ENCODE measurements at regions not wholly inside any gene's neighbourhood (a gene's known extent, or its start where the extent isn't known, plus 50 kb on each side); places are given as distances from the start of the nearest gene placed in this dataset.
"Not testable (repeated sequence)": the region's sequence is repeated elsewhere in the genome, so short reads cannot be mapped to it uniquely, and the experiment has no call there.

- H3K9me3 ChIP-seq (ENCODE audit: control insufficient read depth, low read length): peaks cover 1% of the 10 kb centered on the region
- H3K27me3 ChIP-seq (ENCODE audit: control insufficient read depth in 1 of 2, insufficient read depth in 2 of 2, low read length in 1 of 2): no peaks in the 10 kb centered on the region
- no peaks in the 10 kb centered on the region for H3K36me3 ChIP-seq (ENCODE audit: control insufficient read depth in 1 of 2, insufficient read depth in 2 of 2, low read length in 1 of 2)
- DNase-seq: no peak
- H3K4me3 ChIP-seq (ENCODE audit: low read length in 2 of 2): no peak overlapping the region
- ATAC-seq (ENCODE audit: low FRiP score): no peak
- 33 to 44% methylated on average over 1 of the region's 1 CpG for WGBS, 2 donors
- H3K27ac ChIP-seq (ENCODE audit: low read depth in 1 of 2, low read length in 2 of 2): no peak overlapping the region
- no peaks in the 10 kb centered on the region for H3K4me1 ChIP-seq (ENCODE audit: control insufficient read depth in 1 of 2, insufficient read depth in 2 of 2, low read length in 2 of 2)
- intact Hi-C loops (cut with DNase I): no loop called here
Measured at GRCh38 chr15:47037003-47037402, 680.3 kb upstream of the SEMA6D start.

GRCh38 chr15:47039225-47039624 is 678.1 kb upstream of the SEMA6D start:
- Histone ChIP-seq H3K4me1 (ENCODE audit: control insufficient read depth in 1 of 2, insufficient read depth in 2 of 2, low read length in 2 of 2) (no peaks in the 10 kb centered on the region), H3K27ac (ENCODE audit: low read depth in 1 of 2, low read length in 2 of 2) (no peak overlapping the region), H3K27me3 (ENCODE audit: control insufficient read depth in 1 of 2, insufficient read depth in 2 of 2, low read length in 1 of 2) (no peaks in the 10 kb centered on the region), H3K4me3 (ENCODE audit: low read length in 2 of 2) (no peak overlapping the region), H3K36me3 (ENCODE audit: control insufficient read depth in 1 of 2, insufficient read depth in 2 of 2, low read length in 1 of 2) (no peaks in the 10 kb centered on the region), H3K9me3 (ENCODE audit: control insufficient read depth, low read length) (peaks cover 1% of the 10 kb centered on the region)
- no peak for ATAC-seq (ENCODE audit: low FRiP score)
- 74 to 75% methylated on average over 1 of the region's 1 CpG for WGBS, 2 donors
- intact Hi-C loops (cut with DNase I): no loop called here
- no peak for DNase-seq

- Histone ChIP-seq H3K36me3 (ENCODE audit: control insufficient read depth in 1 of 2, insufficient read depth in 2 of 2, low read length in 1 of 2) (no peaks in the 10 kb centered on the region), H3K4me3 (ENCODE audit: low read length in 2 of 2) (no peak overlapping the region), H3K4me1 (ENCODE audit: control insufficient read depth in 1 of 2, insufficient read depth in 2 of 2, low read length in 2 of 2) (no peaks in the 10 kb centered on the region), H3K9me3 (ENCODE audit: control insufficient read depth, low read length) (peaks cover 1% of the 10 kb centered on the region), H3K27ac (ENCODE audit: low read depth in 1 of 2, low read length in 2 of 2) (no peak overlapping the region), H3K27me3 (ENCODE audit: control insufficient read depth in 1 of 2, insufficient read depth in 2 of 2, low read length in 1 of 2) (no peaks in the 10 kb centered on the region)
- DNase-seq: no peak
- intact Hi-C loops (cut with DNase I): no loop called here
- no peak for ATAC-seq (ENCODE audit: low FRiP score)
- WGBS, 2 donors: 90 to 93% methylated on average over 1 of the region's 1 CpG
Measured at GRCh38 chr15:47041301-47041700, 676.0 kb upstream of the SEMA6D start.

DNA sequence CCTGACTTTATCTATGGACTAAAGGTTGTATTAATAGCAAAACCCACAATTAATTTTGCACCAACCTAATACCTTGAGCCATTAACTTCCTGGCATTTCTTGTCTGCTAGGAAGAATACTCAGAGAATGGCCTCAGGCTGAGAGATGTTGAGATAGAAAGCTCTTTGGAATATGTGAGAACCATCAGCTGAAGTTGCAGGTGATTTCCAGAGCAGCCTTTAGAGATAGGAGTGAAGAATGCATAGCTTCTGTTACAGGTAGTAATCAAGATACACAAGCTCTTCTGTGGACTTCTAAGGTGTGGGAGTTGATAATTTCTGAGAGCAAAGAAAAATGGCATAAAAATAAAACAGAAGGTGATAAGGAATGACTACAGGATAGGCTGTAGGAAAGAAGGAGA is 669.3 kb upstream of the SEMA6D start:
- intact Hi-C loops (cut with DNase I); H3K4me3 ChIP-seq (ENCODE audit: low read length in 2 of 2); H3K4me1 ChIP-seq (ENCODE audit: control insufficient read depth in 1 of 2, insufficient read depth in 2 of 2, low read length in 2 of 2); H3K36me3 ChIP-seq (ENCODE audit: control insufficient read depth in 1 of 2, insufficient read depth in 2 of 2, low read length in 1 of 2); DNase-seq; ATAC-seq (ENCODE audit: low FRiP score); H3K27me3 ChIP-seq (ENCODE audit: control insufficient read depth in 1 of 2, insufficient read depth in 2 of 2, low read length in 1 of 2); H3K9me3 ChIP-seq (ENCODE audit: control insufficient read depth, low read length); H3K27ac ChIP-seq (ENCODE audit: low read depth in 1 of 2, low read length in 2 of 2): not testable (repeated sequence)

GRCh38 chr15:47066392-47066791 is 650.9 kb upstream of the SEMA6D start:
- no peak overlapping the region for H3K27ac ChIP-seq (ENCODE audit: low read depth in 1 of 2, low read length in 2 of 2)
- DNase-seq: no peak
- ATAC-seq (ENCODE audit: low FRiP score): no peak
- intact Hi-C loops (cut with DNase I): no loop called here
- 61 to 64% methylated on average over 7 of the region's 7 CpGs for WGBS, 2 donors
- H3K4me3 ChIP-seq (ENCODE audit: low read length in 2 of 2): no peak overlapping the region
- no peaks in the 10 kb centered on the region for H3K9me3 ChIP-seq (ENCODE audit: control insufficient read depth, low read length)
- no peaks in the 10 kb centered on the region for H3K4me1 ChIP-seq (ENCODE audit: control insufficient read depth in 1 of 2, insufficient read depth in 2 of 2, low read length in 2 of 2)
- no peaks in the 10 kb centered on the region for H3K36me3 ChIP-seq (ENCODE audit: control insufficient read depth in 1 of 2, insufficient read depth in 2 of 2, low read length in 1 of 2)
- no peaks in the 10 kb centered on the region for H3K27me3 ChIP-seq (ENCODE audit: control insufficient read depth in 1 of 2, insufficient read depth in 2 of 2, low read length in 1 of 2)

- H3K9me3 ChIP-seq (ENCODE audit: control insufficient read depth, low read length); H3K27me3 ChIP-seq (ENCODE audit: control insufficient read depth in 1 of 2, insufficient read depth in 2 of 2, low read length in 1 of 2); ATAC-seq (ENCODE audit: low FRiP score); H3K36me3 ChIP-seq (ENCODE audit: control insufficient read depth in 1 of 2, insufficient read depth in 2 of 2, low read length in 1 of 2); H3K27ac ChIP-seq (ENCODE audit: low read depth in 1 of 2, low read length in 2 of 2); H3K4me3 ChIP-seq (ENCODE audit: low read length in 2 of 2); intact Hi-C loops (cut with DNase I); H3K4me1 ChIP-seq (ENCODE audit: control insufficient read depth in 1 of 2, insufficient read depth in 2 of 2, low read length in 2 of 2); DNase-seq: not testable (repeated sequence)
- WGBS, 2 donors: 50 to 56% methylated on average over 4 of the region's 4 CpGs
Measured at GRCh38 chr15:47077846-47078245, 639.5 kb upstream of the SEMA6D start.

DNA sequence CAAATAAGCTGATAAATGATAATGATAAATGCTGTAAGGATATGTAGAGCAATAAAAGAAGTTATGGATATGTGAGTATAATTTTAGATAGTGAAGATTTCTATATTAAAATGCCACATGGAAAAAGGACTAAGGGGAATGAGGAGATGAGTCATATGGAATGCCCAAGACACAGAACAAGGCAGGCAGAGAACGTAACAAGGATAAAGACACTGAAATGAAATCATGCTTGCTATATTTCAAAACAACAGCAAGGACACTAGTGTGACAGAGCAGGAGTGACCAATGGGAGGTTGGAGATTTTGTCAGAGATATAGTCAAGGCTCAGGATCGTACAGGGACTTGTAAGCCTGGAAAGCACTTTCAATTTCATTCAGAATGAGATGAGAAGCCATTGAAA is 621.5 kb upstream of the SEMA6D start:
- intact Hi-C loops (cut with DNase I): no loop called here
- DNase-seq (no peak), ATAC-seq (ENCODE audit: low FRiP score) (no peak)
- no peaks in the 10 kb centered on the region for H3K9me3 ChIP-seq (ENCODE audit: control insufficient read depth, low read length)
- 44 to 49% methylated on average over 2 of the region's 2 CpGs for WGBS, 2 donors
- no peak overlapping the region for H3K4me3 ChIP-seq (ENCODE audit: low read length in 2 of 2)
- H3K27ac ChIP-seq (ENCODE audit: low read depth in 1 of 2, low read length in 2 of 2): no peak overlapping the region
- H3K27me3 ChIP-seq (ENCODE audit: control insufficient read depth in 1 of 2, insufficient read depth in 2 of 2, low read length in 1 of 2): no peaks in the 10 kb centered on the region
- no peaks in the 10 kb centered on the region for H3K36me3 ChIP-seq (ENCODE audit: control insufficient read depth in 1 of 2, insufficient read depth in 2 of 2, low read length in 1 of 2)
- no peaks in the 10 kb centered on the region for H3K4me1 ChIP-seq (ENCODE audit: control insufficient read depth in 1 of 2, insufficient read depth in 2 of 2, low read length in 2 of 2)

- H3K4me1 ChIP-seq (ENCODE audit: control insufficient read depth in 1 of 2, insufficient read depth in 2 of 2, low read length in 2 of 2); H3K27me3 ChIP-seq (ENCODE audit: control insufficient read depth in 1 of 2, insufficient read depth in 2 of 2, low read length in 1 of 2); H3K4me3 ChIP-seq (ENCODE audit: low read length in 2 of 2); intact Hi-C loops (cut with DNase I); H3K9me3 ChIP-seq (ENCODE audit: control insufficient read depth, low read length); ATAC-seq (ENCODE audit: low FRiP score); H3K27ac ChIP-seq (ENCODE audit: low read depth in 1 of 2, low read length in 2 of 2); H3K36me3 ChIP-seq (ENCODE audit: control insufficient read depth in 1 of 2, insufficient read depth in 2 of 2, low read length in 1 of 2); DNase-seq: not testable (repeated sequence)
Measured at GRCh38 chr15:47098526-47098925, 618.8 kb upstream of the SEMA6D start.

- H3K9me3 ChIP-seq (ENCODE audit: control insufficient read depth, low read length); H3K4me1 ChIP-seq (ENCODE audit: control insufficient read depth in 1 of 2, insufficient read depth in 2 of 2, low read length in 2 of 2); intact Hi-C loops (cut with DNase I); H3K27me3 ChIP-seq (ENCODE audit: control insufficient read depth in 1 of 2, insufficient read depth in 2 of 2, low read length in 1 of 2); DNase-seq; H3K27ac ChIP-seq (ENCODE audit: low read depth in 1 of 2, low read length in 2 of 2); H3K36me3 ChIP-seq (ENCODE audit: control insufficient read depth in 1 of 2, insufficient read depth in 2 of 2, low read length in 1 of 2); ATAC-seq (ENCODE audit: low FRiP score); H3K4me3 ChIP-seq (ENCODE audit: low read length in 2 of 2): not testable (repeated sequence)
- 84 to 94% methylated on average over 6 of the region's 6 CpGs for WGBS, 2 donors
Measured at GRCh38 chr15:47099801-47100200, 617.5 kb upstream of the SEMA6D start.

Measured in aorta (tissue), 5 donors.